IPS-18c (cell line): ENCODE measurements at regions not wholly inside any gene's neighbourhood (a gene's known extent, or its start where the extent isn't known, plus 50 kb on each side); places are given as distances from the start of the nearest gene placed in this dataset.
"Not testable (repeated sequence)": the region's sequence is repeated elsewhere in the genome, so short reads cannot be mapped to it uniquely, and the experiment has no call there.

Experiments
- H3K4me3 ChIP-seq: 2 replicates; pipeline ENCODE4 v1.7.0; 2013; ENCODE audit warnings: low read depth, mild to moderate bottlenecking, low read length, moderate library complexity; ENCODE audit not compliant: insufficient read depth
- H3K9me3 ChIP-seq: one replicate; pipeline ENCODE4 v1.6.1; 2013; ENCODE audit warnings: mild to moderate bottlenecking, low read length, moderate library complexity; ENCODE audit not compliant: control insufficient read depth, insufficient read depth

DNA sequence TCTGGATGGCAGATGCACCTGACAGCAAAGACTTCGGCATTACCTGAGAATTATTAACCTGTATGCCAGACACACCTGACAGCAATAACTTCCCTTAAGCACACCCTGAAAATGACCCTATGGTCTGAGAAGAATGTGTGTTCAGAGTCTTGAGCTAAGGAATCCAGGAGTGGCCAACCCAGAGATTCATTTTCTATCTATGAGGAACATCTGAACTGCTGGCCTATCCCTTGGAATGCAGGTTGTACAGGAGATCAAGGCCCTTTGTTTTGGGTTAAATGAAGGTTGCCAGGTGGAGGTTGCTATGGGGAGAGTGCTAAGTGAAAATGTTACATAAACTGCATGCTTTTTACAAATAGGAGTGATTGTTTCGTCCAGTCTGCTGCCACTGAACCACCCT, 200.9 kb upstream of the MEIS1 start:
- peaks cover 2% of the 10 kb centered on the region for H3K9me3 ChIP-seq
- H3K4me3 ChIP-seq: no peak overlapping the region

DNA sequence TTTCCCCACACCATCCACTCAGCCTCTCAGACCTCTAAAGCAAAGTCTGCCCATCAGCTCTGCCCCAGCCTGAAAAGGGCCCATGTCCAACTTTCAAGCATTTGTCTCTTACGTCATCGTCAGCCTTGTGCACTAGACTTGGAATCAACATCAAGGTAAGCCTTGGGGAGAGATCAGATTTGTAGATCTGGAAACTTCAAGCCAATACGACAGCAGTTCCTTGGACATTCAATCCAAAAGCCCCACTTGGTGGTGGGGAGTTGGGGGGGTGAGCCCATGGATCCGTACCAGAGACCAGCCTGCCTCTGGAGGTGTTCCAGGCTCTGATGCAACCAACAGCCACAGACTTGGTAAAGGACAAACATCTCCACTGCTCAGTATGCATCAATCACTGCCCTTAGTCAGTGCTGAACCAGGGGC, 206.8 kb upstream of the MEIS1 start:
- Histone ChIP-seq H3K4me3 (no peak overlapping the region), H3K9me3 (no peaks in the 10 kb centered on the region)

DNA sequence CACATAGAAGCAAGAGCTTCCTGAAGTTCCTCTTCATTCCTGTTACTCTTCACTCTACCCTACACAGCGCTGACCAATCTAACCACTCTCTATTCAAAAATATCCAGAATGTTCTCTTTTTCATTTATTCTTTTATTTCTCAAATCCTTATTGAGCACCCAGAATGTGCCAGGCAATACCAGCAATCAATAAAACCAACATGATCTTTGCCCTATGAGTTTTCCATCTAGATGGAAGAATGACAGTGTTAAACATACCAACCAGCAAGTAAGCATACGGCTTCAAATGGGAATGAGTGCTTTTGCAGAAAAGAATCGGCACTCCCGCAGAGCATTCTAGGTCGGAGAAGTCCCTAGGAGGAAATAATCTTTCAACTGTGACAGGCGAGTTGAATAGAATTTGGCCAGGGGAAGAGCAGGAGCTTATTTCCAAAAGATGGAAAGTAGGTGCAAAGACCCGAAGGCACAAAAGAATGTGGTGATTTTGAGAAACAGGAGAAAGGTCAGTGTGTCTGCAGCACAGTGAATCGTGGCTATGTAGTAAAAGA, 217.8 kb upstream of the MEIS1 start:
- H3K4me3 ChIP-seq: no peak overlapping the region
- no peaks in the 10 kb centered on the region for H3K9me3 ChIP-seq

DNA sequence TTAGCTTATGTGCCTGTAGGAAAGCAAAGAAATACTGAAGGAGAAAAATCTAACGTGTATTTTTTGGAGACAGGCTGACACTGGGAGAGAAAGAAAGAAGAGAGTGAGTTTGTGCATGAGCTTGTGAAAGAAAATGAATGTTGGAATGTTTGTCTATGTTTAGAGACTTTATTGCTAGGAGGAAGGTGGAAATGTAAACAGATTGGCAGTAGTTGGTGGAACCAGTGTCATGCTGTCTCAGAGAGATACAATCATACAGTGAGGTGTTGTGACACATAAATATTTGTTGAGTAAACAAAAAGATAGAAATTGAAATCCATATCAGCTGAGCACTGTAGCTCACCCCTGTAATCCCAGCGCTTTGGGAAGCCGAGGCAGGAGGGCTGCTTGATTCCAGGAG, 222.2 kb upstream of the MEIS1 start:
- no peak overlapping the region for H3K4me3 ChIP-seq
- H3K9me3 ChIP-seq: no peaks in the 10 kb centered on the region

DNA sequence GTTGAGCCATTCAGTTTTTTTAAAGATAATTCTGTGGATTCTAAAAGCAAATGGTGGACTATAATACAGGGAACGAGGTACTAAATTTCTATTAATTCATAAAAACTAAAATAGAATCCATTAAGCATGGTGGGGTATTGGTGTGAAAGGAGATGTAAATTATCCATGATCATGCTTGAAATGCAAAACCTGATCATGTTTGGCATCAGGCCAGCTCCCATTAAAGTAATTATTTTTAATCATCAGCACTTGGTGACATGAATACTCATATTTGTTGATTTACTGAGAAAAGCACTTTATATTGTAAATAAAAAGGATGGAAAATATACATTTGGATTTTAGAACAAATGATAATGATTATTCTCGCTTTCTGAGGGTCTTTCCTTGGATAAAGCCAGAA, 232.3 kb upstream of the MEIS1 start:
- Histone ChIP-seq H3K4me3 (no peak overlapping the region), H3K9me3 (peaks cover 2% of the 10 kb centered on the region)

DNA sequence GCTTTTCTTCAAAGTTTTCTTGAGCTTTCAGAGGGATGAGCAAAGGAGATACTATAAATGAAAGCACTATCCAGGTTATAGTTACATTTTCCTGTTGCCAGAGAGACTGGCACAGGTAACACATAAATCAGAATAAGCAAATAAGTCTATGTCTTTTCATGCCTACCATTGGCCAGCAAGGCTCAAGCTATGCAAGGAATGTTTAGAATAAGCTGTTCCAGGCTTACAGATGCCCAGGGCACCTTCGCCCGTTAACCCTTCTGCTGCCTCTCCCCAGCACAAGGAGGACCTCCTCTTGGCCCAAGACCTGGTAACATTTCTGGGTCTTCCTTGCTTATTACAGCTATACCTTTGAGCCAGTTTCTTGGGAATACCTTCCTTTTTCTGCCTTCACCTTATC, 233.7 kb upstream of the MEIS1 start:
- Histone ChIP-seq H3K4me3 (no peak overlapping the region), H3K9me3 (peaks cover 2% of the 10 kb centered on the region)

DNA sequence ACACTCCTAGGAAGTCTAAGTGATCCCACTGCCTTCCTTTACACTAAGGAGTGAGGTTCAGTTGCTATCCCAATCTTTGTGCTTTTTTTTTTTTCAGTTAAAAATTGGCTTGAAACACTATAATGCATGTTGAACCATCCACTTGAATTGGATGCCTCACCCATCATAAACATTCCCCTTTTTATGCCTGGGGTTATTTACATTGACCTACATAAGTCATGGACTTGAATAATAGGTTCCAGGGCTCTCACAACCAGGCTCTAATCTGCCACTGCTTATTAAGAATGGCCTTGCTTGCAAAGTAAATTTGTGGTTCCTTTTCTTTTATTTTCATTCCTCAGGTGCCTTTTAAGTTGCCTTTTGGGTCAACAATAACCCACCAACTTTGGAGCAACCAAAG, 236.1 kb upstream of the MEIS1 start:
- no peak overlapping the region for H3K4me3 ChIP-seq
- no peaks in the 10 kb centered on the region for H3K9me3 ChIP-seq

DNA sequence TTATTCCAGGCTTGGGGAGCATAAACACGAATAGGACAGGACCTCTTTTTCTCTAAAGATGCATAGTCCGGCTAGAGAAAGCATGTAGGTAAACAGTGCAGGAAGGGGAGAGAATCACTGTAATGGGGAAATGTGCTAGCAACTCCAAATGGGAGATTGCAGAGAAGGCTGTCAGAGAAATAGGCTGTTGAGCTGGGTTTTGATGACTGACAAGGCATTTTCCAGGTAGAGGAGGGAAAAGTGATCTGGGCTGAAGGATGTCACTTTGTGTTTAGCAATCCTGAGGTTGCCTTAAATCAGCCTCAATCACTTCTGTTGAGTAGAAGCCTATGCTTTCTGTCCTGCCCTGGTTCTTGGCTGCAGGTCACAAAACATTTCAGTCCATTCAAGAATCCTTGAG, 242.0 kb upstream of the MEIS1 start:
- H3K9me3 ChIP-seq: no peaks in the 10 kb centered on the region
- H3K4me3 ChIP-seq: no peak overlapping the region

DNA sequence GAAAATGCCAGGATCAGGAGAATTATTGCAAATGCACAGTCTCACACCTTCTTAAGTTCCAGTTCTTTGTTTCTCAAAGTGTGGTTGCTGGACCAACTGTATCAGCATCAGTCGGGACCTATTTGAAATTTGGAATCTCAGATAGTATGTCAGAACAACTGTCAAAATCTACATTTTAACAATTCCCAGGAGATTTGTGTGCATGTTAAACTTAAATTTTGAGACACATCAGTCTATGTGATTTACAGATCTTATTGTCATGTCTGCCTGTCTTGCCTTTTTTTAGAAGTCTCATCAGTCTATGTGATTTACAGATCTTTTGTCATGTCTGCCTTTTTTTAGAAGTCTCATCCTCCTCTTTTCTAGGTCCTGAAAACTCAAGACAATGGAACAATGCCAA, 243.6 kb upstream of the MEIS1 start:
- no peaks in the 10 kb centered on the region for H3K9me3 ChIP-seq

DNA sequence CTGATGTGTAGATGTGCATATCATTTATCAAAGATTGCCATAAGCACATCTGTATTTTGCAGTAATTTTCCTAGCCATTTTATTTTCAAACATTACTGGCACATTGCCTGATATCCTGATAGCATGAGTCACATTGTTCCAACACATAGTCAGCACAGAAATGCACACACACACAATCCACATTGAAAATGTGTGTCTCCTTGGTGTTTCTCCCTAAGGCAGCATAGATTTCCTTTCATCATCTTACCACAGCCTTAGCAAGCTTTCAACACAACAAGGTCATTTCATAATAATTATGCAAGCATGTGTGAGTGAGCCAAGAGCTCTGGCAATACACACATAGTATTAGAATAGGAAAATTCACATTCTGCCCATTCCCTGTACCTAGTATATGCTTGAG, 245.4 kb upstream of the MEIS1 start:
- H3K4me3 ChIP-seq: no peak overlapping the region
- H3K9me3 ChIP-seq: no peaks in the 10 kb centered on the region

More for the DNA sequence above, 243.6 kb upstream of the MEIS1 start:
- H3K4me3 ChIP-seq: no peak overlapping the region

DNA sequence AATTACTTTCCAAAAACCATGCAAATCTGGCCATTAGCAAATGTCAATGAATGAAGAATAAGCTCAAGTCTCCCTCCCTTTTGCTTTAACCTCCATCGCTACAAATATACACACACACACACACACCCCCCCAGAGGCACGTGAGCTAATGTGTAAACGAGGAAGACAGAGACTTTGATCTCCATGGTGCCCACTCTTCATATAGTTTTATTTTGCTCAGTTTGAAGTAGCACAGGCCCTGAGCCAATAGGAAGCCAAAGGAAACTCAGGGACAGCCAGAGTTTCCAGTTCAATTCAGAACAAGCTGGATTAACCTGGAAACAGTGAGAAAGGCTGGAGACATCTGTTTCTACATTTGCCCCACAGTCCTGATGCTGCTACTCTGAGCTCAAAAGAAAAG, 248.4 kb upstream of the MEIS1 start:
- Histone ChIP-seq H3K9me3 (no peaks in the 10 kb centered on the region), H3K4me3 (no peak overlapping the region)

DNA sequence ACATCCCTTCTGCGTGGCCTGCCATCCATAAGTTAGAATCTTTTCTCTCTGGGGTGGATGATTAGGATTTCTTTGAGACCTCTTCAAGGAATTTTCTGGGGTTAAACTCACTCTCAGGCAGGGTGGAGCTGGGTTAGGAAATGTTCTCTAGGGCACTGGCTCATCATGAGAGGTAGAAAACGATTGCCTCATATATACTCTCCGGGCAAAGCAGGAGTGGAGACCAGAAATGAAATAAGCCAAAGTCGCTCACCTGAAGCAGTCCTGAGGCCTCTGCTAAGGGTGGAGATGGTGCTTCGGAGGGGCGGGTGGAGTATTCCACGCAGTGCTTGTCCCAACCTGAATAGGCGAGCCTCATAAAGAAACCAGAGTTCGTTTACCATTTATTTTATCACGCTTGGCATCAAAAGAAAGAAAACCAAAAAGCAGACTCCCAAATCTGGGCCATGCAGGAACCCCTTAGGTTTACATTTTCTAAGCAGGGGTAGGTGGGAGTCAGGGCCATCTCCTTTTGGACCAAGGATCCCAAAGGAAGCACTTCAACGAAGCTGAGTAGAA, 249.3 kb upstream of the MEIS1 start:
- H3K4me3 ChIP-seq: no peak overlapping the region
- no peaks in the 10 kb centered on the region for H3K9me3 ChIP-seq

DNA sequence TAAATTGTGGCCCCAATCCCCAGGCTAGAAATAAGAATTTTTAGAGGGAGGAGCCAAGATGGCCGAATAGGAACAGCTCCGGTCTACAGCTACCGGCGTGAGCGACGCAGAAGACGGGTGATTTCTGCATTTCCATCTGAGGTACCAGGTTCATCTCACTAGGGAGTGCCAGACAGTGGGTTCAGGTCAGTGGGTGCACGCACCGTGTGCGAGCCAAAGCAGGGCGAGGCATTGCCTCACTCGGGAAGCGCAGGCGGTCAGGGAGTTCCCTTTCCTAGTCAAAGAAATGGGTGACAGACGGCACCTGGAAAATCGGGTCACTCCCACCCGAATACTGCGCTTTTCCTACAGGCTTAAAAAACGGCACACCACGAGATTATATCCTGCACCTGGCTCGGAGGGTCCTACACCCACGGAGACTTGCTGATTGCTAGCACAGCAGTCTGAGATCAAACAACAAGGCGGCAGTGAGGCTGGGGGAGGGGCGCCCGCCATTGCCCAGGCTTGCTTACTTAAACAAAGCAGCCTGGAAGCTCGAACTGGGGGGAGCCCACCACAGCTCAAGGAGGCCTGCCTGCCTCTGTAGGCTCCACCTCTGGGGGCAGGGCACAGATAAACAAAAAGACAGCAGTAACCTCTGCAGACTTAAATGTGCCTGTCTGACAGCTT, 257.7 kb upstream of the MEIS1 start:
- H3K4me3 ChIP-seq, H3K9me3 ChIP-seq: not testable (repeated sequence)

DNA sequence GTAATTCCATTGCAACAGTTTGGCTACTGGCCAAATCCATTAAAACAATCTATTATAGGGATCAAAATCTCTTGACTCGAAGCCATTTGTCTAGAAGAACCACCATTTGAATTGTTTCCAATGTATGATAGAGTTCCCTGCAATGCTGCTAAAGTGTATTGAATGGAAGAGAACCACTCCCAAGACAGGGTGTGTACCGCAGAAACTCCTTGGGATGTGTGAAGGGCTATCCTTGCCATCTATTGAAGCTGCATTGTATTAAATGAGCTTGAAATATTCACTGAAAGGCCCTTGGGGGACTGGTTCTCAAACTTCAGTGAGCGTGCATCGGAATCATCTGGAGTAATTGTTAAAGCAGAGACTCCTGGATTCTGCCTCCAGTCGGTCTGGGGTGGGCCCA, 260.4 kb upstream of the MEIS1 start:
- Histone ChIP-seq H3K4me3 (no peak overlapping the region), H3K9me3 (no peaks in the 10 kb centered on the region)

DNA sequence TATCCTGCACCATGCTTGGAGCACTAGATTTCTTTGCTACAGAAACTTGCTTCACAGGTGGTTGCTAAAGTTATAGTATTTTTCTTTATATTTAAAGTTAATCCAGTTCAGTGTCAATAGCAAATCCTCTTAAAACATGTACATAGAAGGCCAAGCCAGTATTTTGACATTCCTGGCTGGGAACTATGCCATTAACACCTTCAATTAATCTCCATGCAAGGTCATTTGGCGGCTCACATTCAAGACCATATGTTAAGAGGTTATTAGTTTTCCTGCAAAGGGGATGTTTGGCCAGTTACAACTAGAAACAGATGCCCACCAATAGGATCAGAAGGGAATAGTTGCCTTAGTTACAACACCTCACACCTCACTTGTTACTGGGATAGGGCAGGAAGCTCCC, 261.3 kb upstream of the MEIS1 start:
- Histone ChIP-seq H3K4me3 (no peak overlapping the region), H3K9me3 (no peaks in the 10 kb centered on the region)

DNA sequence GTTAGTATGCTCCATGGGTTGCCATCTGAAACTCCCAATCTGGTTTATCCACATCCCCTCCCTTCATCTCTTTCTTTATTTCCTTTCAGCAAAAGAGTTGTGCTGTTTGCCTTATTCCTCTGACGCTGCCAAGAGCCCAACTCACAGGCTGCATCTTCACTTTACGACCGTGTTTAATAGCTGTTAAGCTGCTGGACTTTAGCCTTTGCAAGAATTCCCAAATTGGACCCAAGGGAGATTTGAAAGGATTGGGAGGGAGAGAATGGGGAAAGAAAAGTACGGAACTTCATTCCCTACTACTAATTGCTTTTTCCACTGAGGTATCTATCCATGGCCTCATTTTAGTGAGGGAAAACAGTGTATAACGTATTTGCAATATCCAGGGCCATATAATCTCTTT, 263.4 kb upstream of the MEIS1 start:
- Histone ChIP-seq H3K9me3 (no peaks in the 10 kb centered on the region), H3K4me3 (no peak overlapping the region)

DNA sequence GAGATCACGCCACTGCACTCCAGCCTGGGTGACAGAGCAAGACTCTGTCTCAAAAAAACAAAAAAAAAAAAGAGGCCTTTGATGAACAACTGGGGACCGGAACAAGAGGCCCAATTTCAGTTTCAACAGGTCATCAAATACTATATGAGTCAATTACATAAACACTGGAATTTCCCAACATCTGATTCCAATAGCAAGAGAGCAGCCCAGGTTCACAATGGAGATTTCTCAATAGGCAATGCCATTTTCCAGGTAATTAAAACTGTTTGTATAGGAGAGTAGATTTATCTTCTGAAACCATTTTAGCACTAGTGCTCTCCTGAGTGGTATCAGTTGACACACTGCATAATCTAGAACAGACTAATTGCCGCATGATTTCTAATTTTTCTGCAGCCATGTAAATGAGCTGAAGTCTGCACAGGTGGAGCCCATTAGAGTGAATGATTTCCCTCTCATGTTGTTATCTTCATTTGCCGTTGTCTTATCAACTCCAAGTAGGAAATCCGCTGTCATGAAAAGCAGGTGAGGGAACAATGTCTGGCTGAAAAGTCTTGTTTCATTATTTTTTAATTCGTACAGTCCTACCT, 264.1 kb upstream of the MEIS1 start:
- H3K9me3 ChIP-seq: no peaks in the 10 kb centered on the region
- no peak overlapping the region for H3K4me3 ChIP-seq

DNA sequence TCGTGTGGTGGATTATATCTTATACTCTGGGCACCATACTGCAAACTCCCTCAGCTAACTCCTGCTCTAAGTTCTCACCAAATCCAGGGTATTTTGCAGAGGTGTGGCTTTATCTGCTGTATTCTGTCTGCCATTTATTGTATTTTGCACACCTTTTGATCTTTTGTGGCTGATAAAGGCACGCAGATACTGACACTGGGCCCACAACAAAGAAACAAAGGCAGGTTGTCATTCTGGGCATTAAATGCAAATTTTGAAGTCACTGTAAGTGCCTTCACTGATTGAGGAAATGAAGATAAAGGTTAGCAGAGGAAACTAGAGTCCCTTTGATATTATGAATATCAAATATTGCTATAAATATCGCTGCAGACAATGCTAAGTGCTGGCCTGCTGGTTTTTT, 265.8 kb upstream of the MEIS1 start:
- Histone ChIP-seq H3K4me3 (no peak overlapping the region), H3K9me3 (no peaks in the 10 kb centered on the region)
